GM21723 (cell line): ENCODE measurements at regions not wholly inside any gene's neighbourhood (a gene's known extent, or its start where the extent isn't known, plus 50 kb on each side); places are given as distances from the start of the nearest gene placed in this dataset.

Experiments used
- ATAC-seq: cut with Tn5 transposase; IDR thresholded peaks from one replicate; pipeline ENCODE4 v1.9.1; 2021; ENCODE audit warnings: mild to moderate bottlenecking, moderate library complexity; ENCODE audit not compliant: unreplicated experiment

GRCh38 chr9:88326936-88327335, 61.3 kb upstream of the SPIN1 start:
- ATAC-seq: no peak

DNA sequence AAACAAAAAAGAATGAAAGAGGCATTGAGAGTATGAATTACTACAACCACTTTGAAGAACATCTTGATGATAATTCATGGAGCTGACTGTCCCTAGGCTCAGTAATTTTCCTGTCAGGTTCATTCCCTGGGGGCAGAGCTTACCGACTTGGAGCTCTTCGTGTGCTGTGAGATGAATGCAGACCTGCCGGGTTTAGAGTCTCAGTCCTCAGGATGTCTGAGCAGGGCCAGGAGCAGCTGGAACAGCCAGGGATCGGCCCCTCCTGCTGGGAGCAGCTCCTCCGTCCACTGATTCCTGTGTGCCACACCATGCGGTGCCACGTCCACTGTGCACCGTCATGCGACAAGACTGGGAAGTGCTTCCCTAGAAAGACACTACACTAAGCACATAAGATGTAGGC, 62.2 kb upstream of the SPIN1 start:
- no peak for ATAC-seq

DNA sequence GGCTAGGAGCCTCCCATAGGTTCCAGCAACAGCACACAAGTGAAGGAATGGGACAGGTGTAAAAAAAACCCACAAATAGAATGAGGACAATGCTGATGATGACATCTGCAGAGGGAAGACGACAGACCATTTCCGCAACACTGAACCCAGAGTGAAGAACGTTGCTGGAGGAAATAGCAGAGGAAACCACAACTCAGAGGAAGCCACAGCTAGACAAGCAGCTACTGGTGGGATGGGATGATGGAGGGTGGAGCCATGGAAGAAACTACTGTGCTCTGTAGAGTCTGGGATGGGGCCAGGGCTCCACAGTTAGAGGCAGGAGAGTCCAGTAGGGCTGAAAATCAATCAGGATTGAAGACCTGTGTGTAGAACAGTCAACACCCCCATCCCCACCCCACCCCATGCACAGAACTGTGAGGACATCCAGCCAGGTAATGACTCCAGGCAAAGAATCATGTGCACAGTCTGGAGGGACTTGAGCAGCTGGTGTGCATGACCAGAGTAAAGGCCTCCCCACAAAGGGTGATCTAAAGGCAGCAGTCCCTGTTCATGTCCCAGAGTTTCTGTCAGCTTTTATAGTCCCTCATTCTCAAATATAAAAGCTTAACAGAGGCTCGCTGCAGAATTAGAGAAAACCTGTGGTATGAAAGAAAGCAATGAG, 65.2 kb upstream of the SPIN1 start:
- ATAC-seq: no peak

- no peak for ATAC-seq
Measured at GRCh38 chr9:88321764-88322163, 66.5 kb upstream of the SPIN1 start.

DNA sequence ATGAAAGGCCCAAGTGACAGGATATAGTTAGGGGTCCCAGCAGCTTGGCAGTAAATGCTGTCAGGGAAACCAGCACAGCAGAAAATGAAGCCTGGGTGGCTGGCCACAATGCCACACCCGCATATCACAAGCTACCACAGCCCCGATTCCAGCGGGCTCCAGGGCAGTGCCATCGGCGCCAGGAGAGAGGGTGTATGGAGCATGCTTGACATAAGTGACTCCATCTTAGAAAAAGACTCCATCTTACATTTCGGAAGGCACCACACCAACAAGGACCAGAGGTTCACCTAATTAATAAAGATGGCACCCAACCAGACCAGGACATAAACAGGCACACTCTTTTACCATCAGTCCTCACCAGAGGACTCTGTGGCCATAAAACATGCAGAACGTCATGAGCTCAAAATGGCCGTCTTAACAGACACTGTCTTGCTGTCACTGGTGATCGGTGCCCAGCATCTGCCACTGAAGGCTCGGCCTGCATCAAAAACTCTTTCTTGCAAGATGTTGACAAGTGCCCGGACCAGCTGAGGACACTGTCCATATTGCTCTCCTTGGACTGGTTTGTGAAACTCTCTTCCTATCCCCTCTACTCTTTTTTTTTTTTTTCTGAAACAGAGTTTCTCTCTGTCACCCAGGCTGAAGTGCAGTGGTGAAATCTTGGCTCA, 67.4 kb upstream of the SPIN1 start:
- ATAC-seq: no peak

- no peak for ATAC-seq
Measured at GRCh38 chr9:88319936-88320747, 68.1 kb upstream of the SPIN1 start.

DNA sequence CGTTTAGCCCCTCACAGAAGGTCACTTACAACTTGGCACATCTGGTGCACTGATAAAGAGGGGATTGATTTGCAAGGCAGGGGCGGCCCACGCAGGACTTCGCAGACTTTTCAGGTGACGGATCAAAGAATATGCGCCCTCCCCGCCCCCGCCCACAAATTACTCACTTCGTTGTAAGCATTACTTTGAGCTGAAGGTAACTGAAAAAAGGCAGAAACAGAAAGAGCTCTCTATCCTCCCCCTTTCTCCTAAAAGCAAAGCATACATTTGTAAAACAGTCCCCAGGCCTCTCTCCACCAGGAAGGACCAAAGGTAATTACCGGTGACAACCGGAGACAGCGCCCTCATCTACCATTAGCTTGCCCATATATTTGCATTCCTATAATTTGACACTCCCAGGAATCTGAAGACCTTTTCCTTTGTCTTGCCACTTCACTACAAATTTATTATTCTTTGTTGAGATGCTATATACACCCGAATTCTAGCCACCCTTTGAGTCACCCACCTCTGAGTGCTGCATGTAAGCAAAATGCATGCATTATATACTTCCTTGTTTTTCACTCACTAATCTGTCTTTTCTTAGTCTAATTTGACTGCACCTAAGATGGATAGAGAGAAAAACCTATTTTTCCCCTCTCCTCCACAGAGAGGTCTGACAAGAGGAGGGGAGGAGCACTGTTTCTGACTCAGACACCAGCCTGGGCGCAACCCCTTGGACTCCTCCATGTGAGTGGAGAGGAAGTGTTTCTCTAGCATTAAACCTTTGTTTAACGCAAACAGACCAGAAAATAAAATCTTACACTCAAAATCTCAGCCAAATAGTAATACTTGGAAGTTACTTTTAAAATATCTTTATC, 74.7 kb upstream of the SPIN1 start:
- ATAC-seq: no peak

- ATAC-seq: no peak
Measured at GRCh38 chr9:88312517-88313103, 75.6 kb upstream of the SPIN1 start.

GRCh38 chr9:88312045-88312444, 76.2 kb upstream of the SPIN1 start:
- no peak for ATAC-seq

DNA sequence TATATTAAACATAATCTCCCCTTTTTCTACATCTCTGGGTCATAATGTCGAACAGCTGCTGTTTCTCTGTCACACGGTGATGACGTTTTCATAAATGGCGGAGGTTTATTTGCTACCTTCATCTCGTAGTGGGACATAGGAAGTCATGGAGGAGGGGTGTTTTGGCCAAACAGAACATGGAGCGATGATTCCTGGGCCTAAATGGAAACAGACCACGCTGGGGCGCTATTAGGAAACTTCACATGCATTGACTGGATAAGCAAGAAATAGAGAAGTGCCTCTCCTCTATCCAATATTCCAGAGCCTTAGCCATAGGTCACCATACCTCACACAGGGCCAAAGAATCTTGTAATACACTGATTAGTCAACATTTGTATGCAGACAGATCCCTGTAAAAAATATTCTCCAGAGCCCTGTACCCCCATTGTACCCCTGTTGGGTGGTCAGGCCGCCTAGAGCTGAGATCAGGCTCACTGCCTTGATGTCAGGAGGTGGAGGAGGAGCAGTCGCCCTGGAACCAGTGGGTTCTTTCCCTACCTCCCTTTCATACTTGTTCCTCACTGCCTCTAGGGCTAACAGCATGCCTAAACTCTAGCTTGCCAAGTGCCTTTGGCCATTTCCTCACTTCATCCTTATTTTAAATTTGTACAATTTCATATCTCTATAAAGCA, 77.8 kb upstream of the SPIN1 start:
- ATAC-seq: no peak

- ATAC-seq: no peak
Measured at GRCh38 chr9:88308831-88309560, 79.2 kb upstream of the SPIN1 start.

GRCh38 chr9:88307136-88307535, 81.1 kb upstream of the SPIN1 start:
- no peak for ATAC-seq

DNA sequence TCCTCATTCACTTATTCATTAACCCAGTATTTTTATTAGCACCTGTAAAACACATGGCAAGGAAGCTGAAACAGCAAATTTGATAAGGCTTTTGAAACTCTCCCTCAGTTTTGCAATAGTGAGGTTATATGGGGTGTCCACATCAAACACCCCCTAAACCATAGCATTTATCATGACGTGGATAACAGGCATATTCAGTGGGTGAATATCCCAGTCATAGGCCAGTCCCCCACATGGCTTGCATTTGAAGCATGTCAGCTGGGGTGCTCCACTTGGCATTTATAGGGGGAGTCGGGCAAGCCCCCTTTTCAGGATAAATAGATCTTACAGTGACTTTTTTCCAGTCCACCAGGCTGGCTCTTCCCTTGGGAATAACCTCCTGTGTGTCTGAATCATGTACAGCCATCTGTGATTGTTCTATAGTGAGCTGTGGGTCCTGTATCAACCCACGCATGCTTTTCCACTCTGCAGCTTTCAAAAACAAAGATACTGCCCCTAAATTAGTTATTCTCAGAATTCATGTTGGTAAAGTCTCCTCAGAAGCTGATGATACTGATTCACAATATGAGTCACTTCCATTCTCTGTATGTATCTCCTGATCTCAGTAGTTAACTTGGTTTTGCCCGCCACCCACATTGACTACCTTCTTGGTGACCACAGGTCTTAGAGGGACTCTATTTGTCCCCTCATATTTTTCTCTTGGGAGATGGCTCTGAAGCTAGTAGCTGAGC, 84.4 kb upstream of the SPIN1 start:
- peak; percentile 96 for ATAC-seq

GRCh38 chr9:88302579-88303324, 85.5 kb upstream of the SPIN1 start:
- ATAC-seq: no peak

DNA sequence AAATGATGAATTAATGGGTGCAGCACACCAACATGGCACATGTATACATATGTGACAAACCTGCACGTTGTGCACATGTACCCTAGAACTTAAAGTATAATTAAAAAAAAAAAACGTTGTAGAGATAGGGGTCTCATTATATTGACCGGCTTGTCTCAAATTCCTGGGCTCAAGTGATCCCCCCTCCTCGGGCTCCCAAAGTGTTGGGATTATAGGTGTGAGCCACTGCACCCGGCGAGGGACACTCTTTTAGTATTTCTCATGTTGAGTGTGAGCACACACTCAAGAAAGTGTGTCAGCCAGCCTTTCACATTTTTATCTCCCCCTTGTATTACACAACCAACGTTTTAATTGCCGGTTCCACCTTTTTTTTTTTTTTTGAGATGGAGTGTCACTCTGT, 87.7 kb upstream of the SPIN1 start:
- ATAC-seq: no peak

- no peak for ATAC-seq
Measured at GRCh38 chr9:88291856-88292255, 96.4 kb upstream of the SPIN1 start.

- ATAC-seq: no peak
Measured at GRCh38 chr9:88291056-88291455, 97.2 kb upstream of the SPIN1 start.

DNA sequence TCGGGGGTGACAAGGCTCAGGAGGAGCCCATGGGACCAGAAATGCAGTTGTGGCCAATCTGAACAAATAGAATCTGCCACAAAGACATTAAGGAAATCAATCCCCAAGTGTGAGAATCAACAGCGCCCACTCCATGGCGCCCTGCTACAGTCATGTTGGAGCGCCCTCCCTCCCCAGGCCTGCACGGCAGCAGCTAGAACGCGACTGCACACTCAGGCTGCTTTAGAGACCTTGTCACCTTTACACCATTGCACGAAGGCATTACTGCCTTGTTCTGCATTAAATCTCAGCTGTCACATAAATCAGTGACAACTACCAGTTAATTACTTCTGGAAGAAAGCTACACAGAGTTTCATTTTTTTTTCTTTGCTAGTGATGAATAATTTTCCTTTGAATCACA, 98.7 kb upstream of the SPIN1 start:
- no peak for ATAC-seq
